Gastrocnemius medialis (tissue), 4 donors: ENCODE measurements at regions not wholly inside any gene's neighbourhood (a gene's known extent, or its start where the extent isn't known, plus 50 kb on each side); places are given as distances from the start of the nearest gene placed in this dataset.

ENCODE experiments used
- ATAC-seq, 2 donors: fragments of 150-250 bp; one replicate each; pipeline ENCODE4 v1.9.1; 2016
- DNase-seq, 2 donors: peaks; one replicate each; pipeline ENCODE4 v3.0.0-alpha.2; 2019
- H3K27ac ChIP-seq, 4 donors: fragments of 200-600 bp; sonication (generic); 1 replicate in 1 of 4; 2 replicates in 3 of 4; pipeline ENCODE4 v1.5.1; 2016 to 2018; ENCODE audit warnings: mild to moderate bottlenecking in 2 of 4, moderate library complexity in 1 of 4
- H3K27me3 ChIP-seq, 3 donors: fragments of 200-600 bp; sonication (generic) in 2 of 3; 1 replicate in 1 of 3; 2 replicates in 2 of 3; pipeline versions ENCODE4 v1.5.1 to v1.6.0; 2016 to 2019; ENCODE audit warnings: mild to moderate bottlenecking in 1 of 3, moderate library complexity in 1 of 3
- H3K36me3 ChIP-seq, 2 donors: fragments of 200-600 bp; sonication (generic) in 1 of 2; one replicate each; pipeline ENCODE4 v1.5.1; 2017 to 2018
- H3K4me1 ChIP-seq, 2 donors: fragments of 200-600 bp; sonication (generic) in 1 of 2; one replicate each; pipeline ENCODE4 v1.5.1; 2016 to 2017; ENCODE audit warnings: mild to moderate bottlenecking in 2 of 2
- H3K4me3 ChIP-seq, 4 donors: fragments of 200-600 bp; sonication (generic) in 3 of 4; 1 replicate in 1 of 4; 2 replicates in 3 of 4; pipeline ENCODE4 v1.5.1; 2016 to 2019; ENCODE audit warnings: mild to moderate bottlenecking in 2 of 4
- H3K9me3 ChIP-seq, 3 donors: fragments of 200-600 bp; sonication (generic) in 2 of 3; 1 replicate in 1 of 3; 2 replicates in 2 of 3; pipeline ENCODE4 v1.5.1; 2016 to 2019
- CTCF ChIP-seq, 5 experiments: fragments of 450-650 bp in 3 of 5; fragments of 200-600 bp in 2 of 5; sonication (generic) in 2 of 5; IDR thresholded peaks in 4 of 5; conservative IDR thresholded peaks in 1 of 5; 1 replicate in 4 of 5; 2 replicates in 1 of 5; pipeline ENCODE4 v1.5.1; 2016 to 2019; ENCODE audit warnings: antibody characterized with exemption in 5 of 5, mild to moderate bottlenecking in 3 of 5, moderate library complexity in 3 of 5
- POLR2A ChIP-seq, 2 donors: fragments of 450-650 bp; IDR thresholded peaks; one replicate each; pipeline ENCODE4 v1.6.1; 2017; ENCODE audit warnings: antibody characterized with exemption in 2 of 2, mild to moderate bottlenecking in 2 of 2, moderate library complexity in 2 of 2
- in situ Hi-C, 4 donors: fragments of 200-750 bp; cut with MboI; loops; one replicate each; pipeline versions ENCODE4 v1.15.0 to v1.8.0; 2017; ENCODE audit warnings: low sequenced_read_pairs in 4 of 4
- intact Hi-C: fragments of 100-400 bp; cut with DNase I; formaldehyde crosslinking; loops from one replicate; pipeline ENCODE4 v1.15.1; 2023; ENCODE audit warnings: low total_unique reads

GRCh38 chr2:122378521-122378920, 623.1 kb downstream of the TSN start:
- intact Hi-C loops: no loop called here
- ATAC-seq: no peak

GRCh38 chr2:122384768-122385333, 629.4 kb downstream of the TSN start:
- no peaks in the 10 kb centered on the region for H3K27me3 ChIP-seq
- TF ChIP-seq CTCF (IDR thresholded peaks at IDR 0.05 in 4 of 5, conservative IDR thresholded peaks at IDR 0.05 in 1 of 5): no peak
- no peak for TF ChIP-seq POLR2A (IDR thresholded peaks at IDR 0.05)
- in situ Hi-C loops: no loop called here

More at GRCh38 chr2:122378521-122378920, 623.1 kb downstream of the TSN start:
- no peaks in the 10 kb centered on the region for H3K36me3 ChIP-seq
- H3K27ac ChIP-seq: no peak overlapping the region
- no peak for DNase-seq
- in situ Hi-C loops: no loop called here
- no peaks in the 10 kb centered on the region for H3K4me1 ChIP-seq
- no peaks in the 10 kb centered on the region for H3K9me3 ChIP-seq
- no peak for TF ChIP-seq POLR2A (IDR thresholded peaks at IDR 0.05)
- no peak for TF ChIP-seq CTCF (IDR thresholded peaks at IDR 0.05 in 4 of 5, conservative IDR thresholded peaks at IDR 0.05 in 1 of 5)
- H3K4me3 ChIP-seq: no peak overlapping the region
- no peaks in the 10 kb centered on the region for H3K27me3 ChIP-seq

GRCh38 chr2:122388208-122388607, 632.8 kb downstream of the TSN start:
- Histone ChIP-seq H3K9me3 (no peaks in the 10 kb centered on the region), H3K4me1 (no peaks in the 10 kb centered on the region), H3K36me3 (no peaks in the 10 kb centered on the region), H3K4me3 (no peak overlapping the region), H3K27me3 (no peaks in the 10 kb centered on the region), H3K27ac (no peak overlapping the region)
- DNase-seq (no peak), ATAC-seq (no peak)
- intact Hi-C loops: no loop called here
- no peak for TF ChIP-seq CTCF (IDR thresholded peaks at IDR 0.05 in 4 of 5, conservative IDR thresholded peaks at IDR 0.05 in 1 of 5)
- TF ChIP-seq POLR2A (IDR thresholded peaks at IDR 0.05): no peak
- in situ Hi-C loops: no loop called here

More at GRCh38 chr2:122384768-122385333, 629.4 kb downstream of the TSN start:
- Histone ChIP-seq H3K9me3 (no peaks in the 10 kb centered on the region), H3K27ac (no peak overlapping the region), H3K4me3 (no peak overlapping the region), H3K36me3 (no peaks in the 10 kb centered on the region), H3K4me1 (no peaks in the 10 kb centered on the region)
- intact Hi-C loops: no loop called here
- no peak for ATAC-seq
- DNase-seq: no peak

- Histone ChIP-seq H3K27me3 (no peaks in the 10 kb centered on the region), H3K4me3 (no peak overlapping the region), H3K4me1 (no peaks in the 10 kb centered on the region), H3K9me3 (no peaks in the 10 kb centered on the region), H3K27ac (no peak overlapping the region), H3K36me3 (no peaks in the 10 kb centered on the region)
- DNase-seq (no peak), ATAC-seq (no peak)
- intact Hi-C loops: no loop called here
- in situ Hi-C loops: no loop called here
- no peak for TF ChIP-seq POLR2A (IDR thresholded peaks at IDR 0.05)
- no peak for TF ChIP-seq CTCF (IDR thresholded peaks at IDR 0.05 in 4 of 5, conservative IDR thresholded peaks at IDR 0.05 in 1 of 5)
Measured at GRCh38 chr2:122389694-122390093, 634.2 kb downstream of the TSN start.

- ATAC-seq (no peak), DNase-seq (no peak)
- TF ChIP-seq CTCF (IDR thresholded peaks at IDR 0.05 in 4 of 5, conservative IDR thresholded peaks at IDR 0.05 in 1 of 5): no peak
- no peak for TF ChIP-seq POLR2A (IDR thresholded peaks at IDR 0.05)
- H3K4me3 ChIP-seq: no peak overlapping the region
- in situ Hi-C loops (no loop called here), intact Hi-C loops (no loop called here)
- H3K27ac ChIP-seq: no peak overlapping the region
- no peaks in the 10 kb centered on the region for H3K4me1 ChIP-seq
- H3K36me3 ChIP-seq: no peaks in the 10 kb centered on the region
- no peaks in the 10 kb centered on the region for H3K9me3 ChIP-seq
- H3K27me3 ChIP-seq: no peaks in the 10 kb centered on the region
Measured at GRCh38 chr2:122390406-122390805, 635.0 kb downstream of the TSN start.
